H9 (cell line): ENCODE measurements at regions not wholly inside any gene's neighbourhood (a gene's known extent, or its start where the extent isn't known, plus 50 kb on each side); places are given as distances from the start of the nearest gene placed in this dataset.

Experiments
- DNase-seq: peaks from one replicate; pipeline ENCODE4 v3.0.0-alpha.2; 2017
- H2AFZ ChIP-seq: one replicate; pipeline ENCODE4 v1.6.1; 2013; ENCODE audit warnings: mild to moderate bottlenecking, low read length, control low read depth, moderate library complexity
- H2AK5ac ChIP-seq: 2 replicates; pipeline ENCODE4 v1.6.1; 2013; ENCODE audit warnings: low read length, control low read depth, mixed read lengths; ENCODE audit not compliant: insufficient read length
- H2BK120ac ChIP-seq: one replicate; pipeline ENCODE4 v1.6.1; 2013; ENCODE audit warnings: low read depth, mild to moderate bottlenecking, low read length, control low read depth, inconsistent platforms; ENCODE audit not compliant: poor library complexity, severe bottlenecking
- H2BK12ac ChIP-seq: 2 replicates; pipeline ENCODE4 v1.6.1; 2013; ENCODE audit warnings: low read length, control low read depth, mixed read lengths, low read depth; ENCODE audit not compliant: insufficient read length
- H2BK15ac ChIP-seq: 2 replicates; pipeline ENCODE4 v1.6.1; 2013; ENCODE audit warnings: low read depth, low read length, control low read depth
- H2BK20ac ChIP-seq: one replicate; pipeline ENCODE4 v1.6.1; 2013; ENCODE audit warnings: low read depth, mild to moderate bottlenecking, low read length, control low read depth, inconsistent platforms; ENCODE audit not compliant: poor library complexity, severe bottlenecking
- H2BK5ac ChIP-seq: 2 replicates; pipeline ENCODE4 v1.6.1; 2013; ENCODE audit warnings: low read length, control low read depth, mixed read lengths; ENCODE audit not compliant: insufficient read length
- H3K14ac ChIP-seq: 2 replicates; pipeline ENCODE4 v1.6.1; 2013; ENCODE audit warnings: low read length, control low read depth; ENCODE audit not compliant: insufficient read depth
- H3K18ac ChIP-seq: 2 replicates; pipeline ENCODE4 v1.6.1; 2013; ENCODE audit warnings: low read depth, mild to moderate bottlenecking, mixed read lengths, low read length, control low read depth; ENCODE audit not compliant: insufficient read length
- H3K23ac ChIP-seq: 2 replicates; pipeline ENCODE4 v1.6.1; 2013; ENCODE audit warnings: low read length, control low read depth, mixed read lengths, low read depth; ENCODE audit not compliant: insufficient read length
- H3K23me2 ChIP-seq: 2 replicates; pipeline ENCODE4 v1.6.1; 2013; ENCODE audit warnings: low read depth, mild to moderate bottlenecking, mixed read lengths, low read length, control low read depth; ENCODE audit not compliant: insufficient read length, poor library complexity, severe bottlenecking
- H3K27ac ChIP-seq: 2 replicates; pipeline ENCODE4 v1.5.1; 2013; ENCODE audit warnings: low read length, control low read depth, mixed read lengths, low read depth; ENCODE audit not compliant: insufficient read length
- H3K27me3 ChIP-seq: 2 replicates; pipeline ENCODE4 v1.6.1; 2013; ENCODE audit warnings: low read length, control low read depth, inconsistent platforms; ENCODE audit not compliant: insufficient read depth
- H3K4ac ChIP-seq: 2 replicates; pipeline ENCODE4 v1.6.1; 2013; ENCODE audit warnings: low read depth, mild to moderate bottlenecking, control low read depth, inconsistent platforms, low read length, moderate library complexity
- H3K4me1 ChIP-seq: 2 replicates; pipeline ENCODE4 v1.6.1; 2013; ENCODE audit warnings: low read length, control low read depth, inconsistent platforms; ENCODE audit not compliant: insufficient read depth
- H3K4me2 ChIP-seq: 2 replicates; pipeline ENCODE4 v1.6.1; 2013; ENCODE audit warnings: low read length, control low read depth, mixed read lengths; ENCODE audit not compliant: insufficient read length, insufficient read depth
- H3K56ac ChIP-seq: 2 replicates; pipeline ENCODE4 v1.6.1; 2013; ENCODE audit warnings: low read depth, mild to moderate bottlenecking, mixed read lengths, low read length, control low read depth; ENCODE audit not compliant: insufficient read length
- H3K79me1 ChIP-seq: 2 replicates; pipeline ENCODE4 v1.6.1; 2013; ENCODE audit warnings: low read depth, mild to moderate bottlenecking, moderate library complexity, low read length, control low read depth, inconsistent platforms; ENCODE audit not compliant: insufficient read depth, poor library complexity, severe bottlenecking
- H3K79me2 ChIP-seq: 2 replicates; pipeline ENCODE4 v1.6.1; 2013; ENCODE audit warnings: low read length, control low read depth, inconsistent platforms; ENCODE audit not compliant: insufficient read depth
- H3K9ac ChIP-seq: 2 replicates; pipeline ENCODE4 v1.6.1; 2013; ENCODE audit warnings: low read length, control low read depth, mixed read lengths; ENCODE audit not compliant: insufficient read length; ENCODE audit errors: extremely low read depth
- H3K9me3 ChIP-seq: one replicate; pipeline ENCODE4 v1.6.1; 2013; ENCODE audit warnings: low read depth, low read length, inconsistent platforms; ENCODE audit not compliant: control insufficient read depth
- H3T11ph ChIP-seq: one replicate; pipeline ENCODE4 v1.6.1; 2013; ENCODE audit warnings: mild to moderate bottlenecking, low read length, control low read depth, inconsistent platforms
- H4K20me1 ChIP-seq: one replicate; pipeline ENCODE4 v1.6.1; 2013; ENCODE audit not compliant: control insufficient read depth, insufficient read length, insufficient read depth
- H4K5ac ChIP-seq: 2 replicates; pipeline ENCODE4 v1.6.1; 2013; ENCODE audit warnings: low read depth, mild to moderate bottlenecking, mixed read lengths, low read length, control low read depth; ENCODE audit not compliant: insufficient read length
- H4K8ac ChIP-seq: replicated peaks from 2 replicates; pipeline ENCODE4 v1.6.1; 2013; ENCODE audit warnings: low read length, control low read depth, mixed read lengths, low read depth; ENCODE audit not compliant: insufficient read length
- H4K91ac ChIP-seq: 2 replicates; pipeline ENCODE4 v1.6.1; 2013; ENCODE audit warnings: low read depth, mild to moderate bottlenecking, moderate library complexity, mixed read lengths, low read length, control low read depth; ENCODE audit not compliant: insufficient read length
- H3K27ac Mint-ChIP-seq, 3 experiments: 2 replicates in 2 of 3; 3 replicates in 1 of 3; pipeline ENCODE4 v1.8.0; 2020 to 2021; ENCODE audit warnings: mixed read lengths in 3 of 3, mild to moderate bottlenecking in 1 of 3, moderate library complexity in 1 of 3
- H3K27me3 Mint-ChIP-seq: 2 replicates; pipeline ENCODE4 v1.8.0; 2021; ENCODE audit warnings: low read depth, mild to moderate bottlenecking, moderate library complexity, mixed read lengths
- H3K36me3 Mint-ChIP-seq, 3 experiments: 2 replicates in 2 of 3; 3 replicates in 1 of 3; pipeline ENCODE4 v1.8.0; 2020 to 2021; ENCODE audit warnings: low read depth in 3 of 3, mixed read lengths in 3 of 3; ENCODE audit not compliant: insufficient read depth in 1 of 3
- H3K4me1 Mint-ChIP-seq, 2 experiments: 2 replicates each; pipeline ENCODE4 v1.8.0; 2020; ENCODE audit warnings: mixed read lengths in 2 of 2
- H3K4me3 Mint-ChIP-seq, 2 experiments: 2 replicates in 1 of 2; 3 replicates in 1 of 2; pipeline ENCODE4 v1.8.0; 2020 to 2021; ENCODE audit warnings: mild to moderate bottlenecking in 2 of 2, mixed read lengths in 2 of 2, moderate library complexity in 1 of 2
- H3K9me3 Mint-ChIP-seq, 2 experiments: 2 replicates in 1 of 2; 3 replicates in 1 of 2; pipeline ENCODE4 v1.8.0; 2020; ENCODE audit warnings: mild to moderate bottlenecking in 2 of 2, mixed read lengths in 2 of 2, moderate library complexity in 1 of 2
- TF ChIP-seq, protein P1 (sequence below): fragments of 200-600 bp; sonication (generic); conservative IDR thresholded peaks from 3 replicates; pipeline ENCODE4 v1.8.0; 2021; ENCODE audit warnings: antibody characterized with exemption, mild to moderate bottlenecking

DNA sequence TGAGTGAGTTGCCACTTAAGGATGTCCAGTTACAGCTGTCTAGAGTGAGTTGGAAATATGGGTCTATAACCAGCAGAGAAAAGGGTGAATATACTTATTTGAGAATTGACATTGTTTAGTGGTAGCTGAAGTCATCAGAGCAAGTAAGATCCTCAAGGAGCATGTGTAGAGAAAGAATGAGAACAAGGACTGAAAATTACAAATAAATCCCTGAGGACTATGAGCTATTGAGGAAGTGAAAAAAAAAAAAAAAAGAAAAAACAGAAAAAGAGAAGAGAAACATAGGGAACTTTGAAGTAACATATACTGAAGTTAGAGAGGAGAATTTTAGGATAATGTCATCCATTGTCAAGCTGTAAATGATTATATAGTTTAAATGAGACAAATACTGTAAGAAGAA is 134.0 kb upstream of the CCDC68 start:
- Histone ChIP-seq H2AFZ (no peak overlapping the region), H3K9ac (no peak overlapping the region), H3K79me2 (no peaks in the 10 kb centered on the region), H3K27ac (no peak overlapping the region), H2BK12ac (no peak overlapping the region), H3K9me3 (no peaks in the 10 kb centered on the region), H3T11ph (no peak overlapping the region), H3K27me3 (no peaks in the 10 kb centered on the region), H2BK20ac (no peak overlapping the region), H2BK120ac (no peak overlapping the region), H2AK5ac (no peak overlapping the region), H3K23me2 (no peaks in the 10 kb centered on the region), H3K4me1 (no peaks in the 10 kb centered on the region), H4K91ac (no peak overlapping the region), H2BK15ac (no peak overlapping the region), H3K4me2 (no peak overlapping the region), H3K79me1 (no peaks in the 10 kb centered on the region), H4K5ac (no peak overlapping the region), H4K8ac (no peak overlapping the region), H3K14ac (no peak overlapping the region), H4K20me1 (no peaks in the 10 kb centered on the region), H3K4ac (no peak overlapping the region), H3K56ac (no peak overlapping the region), H2BK5ac (no peak overlapping the region), H3K23ac (no peak overlapping the region), H3K18ac (no peak overlapping the region)
- no peak overlapping the region for H3K27ac Mint-ChIP-seq
- TF ChIP-seq, protein P1, sequence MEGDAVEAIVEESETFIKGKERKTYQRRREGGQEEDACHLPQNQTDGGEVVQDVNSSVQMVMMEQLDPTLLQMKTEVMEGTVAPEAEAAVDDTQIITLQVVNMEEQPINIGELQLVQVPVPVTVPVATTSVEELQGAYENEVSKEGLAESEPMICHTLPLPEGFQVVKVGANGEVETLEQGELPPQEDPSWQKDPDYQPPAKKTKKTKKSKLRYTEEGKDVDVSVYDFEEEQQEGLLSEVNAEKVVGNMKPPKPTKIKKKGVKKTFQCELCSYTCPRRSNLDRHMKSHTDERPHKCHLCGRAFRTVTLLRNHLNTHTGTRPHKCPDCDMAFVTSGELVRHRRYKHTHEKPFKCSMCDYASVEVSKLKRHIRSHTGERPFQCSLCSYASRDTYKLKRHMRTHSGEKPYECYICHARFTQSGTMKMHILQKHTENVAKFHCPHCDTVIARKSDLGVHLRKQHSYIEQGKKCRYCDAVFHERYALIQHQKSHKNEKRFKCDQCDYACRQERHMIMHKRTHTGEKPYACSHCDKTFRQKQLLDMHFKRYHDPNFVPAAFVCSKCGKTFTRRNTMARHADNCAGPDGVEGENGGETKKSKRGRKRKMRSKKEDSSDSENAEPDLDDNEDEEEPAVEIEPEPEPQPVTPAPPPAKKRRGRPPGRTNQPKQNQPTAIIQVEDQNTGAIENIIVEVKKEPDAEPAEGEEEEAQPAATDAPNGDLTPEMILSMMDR = no peak
- no peaks in the 10 kb centered on the region for H3K27me3 Mint-ChIP-seq
- no peaks in the 10 kb centered on the region; a peak in 1 of 5 replicates for H3K9me3 Mint-ChIP-seq
- no peak overlapping the region for H3K4me3 Mint-ChIP-seq
- DNase-seq = no peak
- peaks cover 11 to 14% of the 10 kb centered on the region in 2 experiments for H3K4me1 Mint-ChIP-seq
- no peaks in the 10 kb centered on the region for H3K36me3 Mint-ChIP-seq
